ENCODE measurements at regions not wholly inside any gene's neighbourhood (a gene's known extent, or its start where the extent isn't known, plus 50 kb on each side); places are given as distances from the start of the nearest gene placed in this dataset.

GRCh38 chr2:7280790-7281189 is 363.6 kb downstream of the RNF144A start:
- Histone ChIP-seq H3K36me3 (no peaks in the 10 kb centered on the region), H3K27ac (no peak overlapping the region), H3K4me1 (no peaks in the 10 kb centered on the region), H3K9me3 (no peaks in the 10 kb centered on the region), H3K4me3 (no peak overlapping the region), H3K27me3 (no peaks in the 10 kb centered on the region)
- TF ChIP-seq CTCF (IDR thresholded peaks at IDR 0.05) = no peak
- TF ChIP-seq POLR2AphosphoS5 (IDR thresholded peaks at IDR 0.05) = no peak
- TF ChIP-seq EP300 (IDR thresholded peaks at IDR 0.05) = no peak
- TF ChIP-seq POLR2A (IDR thresholded peaks at IDR 0.05) = no peak
- DNase-seq = no peak
- intact Hi-C loops (cut with DNase I; ENCODE audit: low total_unique reads) = no loop called here
- 58 to 89% (median 86%) methylated on average over 3 of the region's 3 CpGs for WGBS, 5 donors

- no peaks in the 10 kb centered on the region for H3K9me3 ChIP-seq
- H3K36me3 ChIP-seq = no peaks in the 10 kb centered on the region
- TF ChIP-seq POLR2AphosphoS5 (IDR thresholded peaks at IDR 0.05) (no peak), CTCF (IDR thresholded peaks at IDR 0.05) (no peak), EP300 (IDR thresholded peaks at IDR 0.05) (no peak), POLR2A (IDR thresholded peaks at IDR 0.05) (no peak)
- H3K4me1 ChIP-seq = no peaks in the 10 kb centered on the region
- peak in 1 of 2 donors; percentile 46 for DNase-seq
- H3K4me3 ChIP-seq = no peak overlapping the region
- H3K27ac ChIP-seq = no peak overlapping the region
- intact Hi-C loops (cut with DNase I; ENCODE audit: low total_unique reads) = no loop called here
- WGBS, 5 donors = 52 to 62% (median 58%) methylated on average over 9 of the region's 9 CpGs
- H3K27me3 ChIP-seq = no peaks in the 10 kb centered on the region
These were observed 364.3 kb downstream of the RNF144A start for GRCh38 chr2:7281231-7282201.

- H3K36me3 ChIP-seq = no peaks in the 10 kb centered on the region
- no peaks in the 10 kb centered on the region for H3K27me3 ChIP-seq
- intact Hi-C loops (cut with DNase I; ENCODE audit: low total_unique reads) = no loop called here
- DNase-seq = no peak
- H3K4me1 ChIP-seq = no peaks in the 10 kb centered on the region
- no peak overlapping the region for H3K4me3 ChIP-seq
- WGBS, 5 donors = 76 to 89% (median 84%) methylated on average over 9 of the region's 9 CpGs
- no peak overlapping the region for H3K27ac ChIP-seq
- no peaks in the 10 kb centered on the region for H3K9me3 ChIP-seq
- TF ChIP-seq POLR2AphosphoS5 (IDR thresholded peaks at IDR 0.05) (no peak), CTCF (IDR thresholded peaks at IDR 0.05) (no peak), EP300 (IDR thresholded peaks at IDR 0.05) (no peak), POLR2A (IDR thresholded peaks at IDR 0.05) (no peak)
These were observed 368.9 kb downstream of the RNF144A start for GRCh38 chr2:7286120-7286519.

GRCh38 chr2:7288484-7288883 is 371.3 kb downstream of the RNF144A start:
- no peaks in the 10 kb centered on the region for H3K9me3 ChIP-seq
- H3K27ac ChIP-seq = no peak overlapping the region
- TF ChIP-seq EP300 (IDR thresholded peaks at IDR 0.05) (no peak), POLR2A (IDR thresholded peaks at IDR 0.05) (no peak), CTCF (IDR thresholded peaks at IDR 0.05) (no peak), POLR2AphosphoS5 (IDR thresholded peaks at IDR 0.05) (no peak)
- no peak for DNase-seq
- intact Hi-C loops (cut with DNase I; ENCODE audit: low total_unique reads) = no loop called here
- no peaks in the 10 kb centered on the region for H3K4me1 ChIP-seq
- WGBS, 5 donors = 72 to 80% (median 77%) methylated on average over 4 of the region's 4 CpGs
- no peaks in the 10 kb centered on the region for H3K36me3 ChIP-seq
- no peak overlapping the region for H3K4me3 ChIP-seq
- H3K27me3 ChIP-seq = no peaks in the 10 kb centered on the region
